Trophoblast cell (in vitro differentiated cells and primary cell): ENCODE measurements at regions not wholly inside any gene's neighbourhood (a gene's known extent, or its start where the extent isn't known, plus 50 kb on each side); places are given as distances from the start of the nearest gene placed in this dataset.
A peak's percentile ranks its signal among the peaks of the same experiment; 100 is the strongest.

Source experiments
- DNase-seq, 2 donors: peaks; one replicate each; pipeline ENCODE4 v3.0.0-alpha.2; 2016
- H2AFZ ChIP-seq: 2 replicates; pipeline ENCODE4 v1.6.1; 2013; ENCODE audit warnings: low read length, moderate library complexity, mild to moderate bottlenecking; ENCODE audit not compliant: insufficient read depth, poor library complexity
- H2AK5ac ChIP-seq: 2 replicates; pipeline ENCODE4 v1.6.1; 2013; ENCODE audit warnings: mild to moderate bottlenecking, low read length
- H2BK120ac ChIP-seq: 2 replicates; pipeline ENCODE4 v1.6.1; 2013; ENCODE audit warnings: low read length, mild to moderate bottlenecking, moderate library complexity; ENCODE audit not compliant: insufficient read depth, poor library complexity
- H2BK12ac ChIP-seq: 2 replicates; pipeline ENCODE4 v1.6.1; 2013; ENCODE audit warnings: mild to moderate bottlenecking, low read length, moderate library complexity
- H2BK5ac ChIP-seq: 2 replicates; pipeline ENCODE4 v1.6.1; 2013; ENCODE audit warnings: low read length, low read depth, moderate library complexity, mild to moderate bottlenecking; ENCODE audit not compliant: poor library complexity
- H3K14ac ChIP-seq: 2 replicates; pipeline ENCODE4 v1.6.1; 2013; ENCODE audit warnings: mild to moderate bottlenecking, low read length
- H3K18ac ChIP-seq: 2 replicates; pipeline ENCODE4 v1.6.1; 2013; ENCODE audit warnings: mild to moderate bottlenecking, low read length
- H3K23ac ChIP-seq: 2 replicates; pipeline ENCODE4 v1.6.1; 2013; ENCODE audit warnings: low read length
- H3K27ac ChIP-seq: 2 replicates; pipeline ENCODE4 v1.5.1; 2013; ENCODE audit warnings: low read depth, mild to moderate bottlenecking, inconsistent platforms, low read length, moderate library complexity
- H3K27me3 ChIP-seq: 2 replicates; pipeline ENCODE4 v1.6.1; 2013; ENCODE audit warnings: inconsistent platforms, mild to moderate bottlenecking, low read length, moderate library complexity; ENCODE audit not compliant: insufficient read depth
- H3K36me3 ChIP-seq, 2 experiments: 1 replicate in 1 of 2; 2 replicates in 1 of 2; pipeline ENCODE4 v1.6.1; 2013; ENCODE audit warnings: low read length in 2 of 2, mild to moderate bottlenecking in 2 of 2, moderate library complexity in 1 of 2; ENCODE audit not compliant: insufficient read depth in 2 of 2, control insufficient read depth in 1 of 2
- H3K4ac ChIP-seq: 2 replicates; pipeline ENCODE4 v1.6.1; 2013; ENCODE audit warnings: low read depth, mild to moderate bottlenecking, low read length, moderate library complexity
- H3K4me1 ChIP-seq, 2 experiments: 1 replicate in 1 of 2; 2 replicates in 1 of 2; pipeline ENCODE4 v1.6.1; 2013; ENCODE audit warnings: low read length in 2 of 2, mild to moderate bottlenecking in 2 of 2, moderate library complexity in 1 of 2; ENCODE audit not compliant: insufficient read depth in 2 of 2, control insufficient read depth in 1 of 2
- H3K4me2 ChIP-seq: 2 replicates; pipeline ENCODE4 v1.6.1; 2013; ENCODE audit warnings: inconsistent platforms, mild to moderate bottlenecking, low read length, moderate library complexity
- H3K4me3 ChIP-seq: 2 replicates; pipeline ENCODE4 v1.5.1; 2013; ENCODE audit warnings: mild to moderate bottlenecking, low read depth, low read length, inconsistent platforms
- H3K79me1 ChIP-seq: one replicate; pipeline ENCODE4 v1.6.1; 2013; ENCODE audit warnings: low read length
- H3K79me2 ChIP-seq: 2 replicates; pipeline ENCODE4 v1.6.1; 2013; ENCODE audit warnings: low read length, mild to moderate bottlenecking; ENCODE audit not compliant: control insufficient read depth, insufficient read depth, poor library complexity
- H3K9ac ChIP-seq: 2 replicates; pipeline ENCODE4 v1.6.1; 2013; ENCODE audit warnings: mild to moderate bottlenecking, low read length
- H3K9me3 ChIP-seq: 2 replicates; pipeline ENCODE4 v1.6.1; 2013; ENCODE audit warnings: low read depth, mild to moderate bottlenecking, control low read depth, inconsistent platforms, low read length; ENCODE audit not compliant: insufficient read depth
- H4K12ac ChIP-seq: 2 replicates; pipeline ENCODE4 v1.6.1; 2013; ENCODE audit warnings: low read depth, mild to moderate bottlenecking, low read length, moderate library complexity
- H4K8ac ChIP-seq: 2 replicates; pipeline ENCODE4 v1.6.1; 2013; ENCODE audit warnings: low read depth, mild to moderate bottlenecking, low read length, moderate library complexity
- H4K91ac ChIP-seq: one replicate; pipeline ENCODE4 v1.6.1; 2013; ENCODE audit warnings: low read depth, mild to moderate bottlenecking, low read length, moderate library complexity
- WGBS: extraction: QIAGEN DNeasy Blood & Tissue Kit; methylation state at CpG from one replicate; pipeline ENCODE4 v1.1.7; 2013; ENCODE audit warnings: missing lambda C conversion rate; ENCODE audit not compliant: insufficient read length, insufficient coverage; ENCODE audit errors: extremely low coverage; 5-methylcytosine and 5-hydroxymethylcytosine counted together

DNA sequence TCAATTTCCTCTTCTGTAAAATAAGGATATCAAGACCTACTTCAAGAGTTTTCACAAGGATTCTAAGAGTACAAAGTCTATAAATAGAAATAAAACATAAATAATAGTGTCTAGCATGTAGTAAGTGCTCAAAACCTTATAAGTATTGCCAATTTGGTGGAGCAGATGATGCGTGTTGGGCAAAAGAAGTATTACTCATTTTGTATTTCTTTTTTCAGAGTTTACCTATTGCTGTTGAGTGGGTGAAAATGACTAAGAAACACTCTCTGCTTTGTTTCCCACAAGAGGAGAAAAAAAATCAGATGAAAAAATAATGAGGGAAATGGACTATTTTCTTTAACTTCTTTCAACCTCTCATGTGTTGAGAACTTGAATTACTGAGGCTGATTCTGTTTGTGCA is 103.3 kb upstream of the KCNK2 start:
- WGBS, result no CpG with 5 or more reads among the region's 1 CpG
- Histone ChIP-seq H3K18ac (no peak overlapping the region), H3K4me3 (no peak overlapping the region), H3K4ac (no peak overlapping the region), H3K27ac (no peak overlapping the region), H3K27me3 (no peaks in the 10 kb centered on the region), H3K9ac (no peak overlapping the region), H3K4me2 (no peak overlapping the region), H2AK5ac (no peak overlapping the region), H3K79me1 (no peaks in the 10 kb centered on the region), H4K8ac (no peak overlapping the region), H2BK120ac (no peak overlapping the region), H3K9me3 (no peaks in the 10 kb centered on the region), H4K91ac (no peak overlapping the region), H3K4me1 (no peaks in the 10 kb centered on the region), H2AFZ (no peak overlapping the region), H4K12ac (no peak overlapping the region), H3K36me3 (no peaks in the 10 kb centered on the region), H3K79me2 (no peaks in the 10 kb centered on the region), H2BK5ac (no peak overlapping the region), H3K23ac (no peak overlapping the region), H2BK12ac (no peak overlapping the region), H3K14ac (no peak overlapping the region)
- DNase-seq, result no peak

- Histone ChIP-seq H2AK5ac (no peak overlapping the region), H4K12ac (no peak overlapping the region), H3K36me3 (no peaks in the 10 kb centered on the region), H3K23ac (no peak overlapping the region), H3K27me3 (no peaks in the 10 kb centered on the region), H3K9me3 (no peaks in the 10 kb centered on the region), H3K27ac (no peak overlapping the region), H2BK5ac (no peak overlapping the region), H3K4me1 (no peaks in the 10 kb centered on the region), H3K14ac (no peak overlapping the region), H3K4ac (no peak overlapping the region), H2AFZ (no peak overlapping the region), H2BK120ac (no peak overlapping the region), H4K91ac (no peak overlapping the region), H3K79me2 (no peaks in the 10 kb centered on the region), H3K4me3 (no peak overlapping the region), H3K9ac (no peak overlapping the region), H4K8ac (no peak overlapping the region), H3K18ac (no peak overlapping the region), H2BK12ac (no peak overlapping the region), H3K4me2 (no peak overlapping the region), H3K79me1 (no peaks in the 10 kb centered on the region)
- no peak for DNase-seq
- no CpG with 5 or more reads among the region's 7 CpGs for WGBS
These were observed 101.6 kb upstream of the KCNK2 start for GRCh38 chr1:214980921-214981320.

DNA sequence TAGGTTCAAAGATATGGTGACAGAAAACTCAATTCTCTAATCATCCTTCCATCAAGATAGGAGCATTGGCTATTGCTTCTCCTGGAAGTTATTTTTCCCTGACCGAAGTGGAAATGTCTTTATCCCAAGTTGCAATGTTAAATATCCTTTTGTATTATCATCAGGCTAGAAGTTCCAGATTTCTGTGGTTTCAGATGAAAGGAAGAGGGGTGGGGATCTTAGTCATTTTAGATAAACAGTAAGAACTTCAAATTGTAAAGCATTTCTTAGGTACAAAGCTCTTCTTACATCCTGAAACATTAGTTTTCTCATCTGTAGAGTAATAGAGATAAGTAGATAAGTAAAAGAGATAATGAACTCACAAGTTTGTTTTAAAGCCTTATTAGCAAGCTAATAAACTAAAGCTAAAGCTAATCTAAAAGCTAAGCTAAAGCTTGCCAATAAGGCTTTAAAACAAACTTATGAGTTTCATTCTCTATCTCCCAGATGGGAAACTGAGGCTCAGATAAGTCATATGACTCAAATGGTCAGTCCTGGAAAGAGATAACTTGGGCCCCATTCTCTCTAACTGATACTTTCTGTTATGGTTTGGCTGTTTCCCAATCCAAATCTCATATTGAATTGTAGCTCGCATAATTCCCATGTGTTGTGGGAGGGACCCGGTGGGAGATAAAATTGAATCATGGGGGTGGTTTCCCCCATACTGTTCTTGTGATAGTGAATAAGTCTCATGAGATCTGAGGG is 99.2 kb upstream of the KCNK2 start:
- Histone ChIP-seq H2BK120ac (no peak overlapping the region), H3K4me2 (no peak overlapping the region), H2BK5ac (no peak overlapping the region), H3K9me3 (no peaks in the 10 kb centered on the region), H3K4me1 (no peaks in the 10 kb centered on the region), H3K4ac (no peak overlapping the region), H2BK12ac (no peak overlapping the region), H3K27me3 (no peaks in the 10 kb centered on the region), H4K91ac (no peak overlapping the region), H3K14ac (no peak overlapping the region), H3K23ac (no peak overlapping the region), H3K9ac (no peak overlapping the region), H3K18ac (no peak overlapping the region), H3K36me3 (no peaks in the 10 kb centered on the region), H2AFZ (no peak overlapping the region), H3K27ac (no peak overlapping the region), H4K12ac (no peak overlapping the region), H2AK5ac (no peak overlapping the region), H3K79me2 (no peaks in the 10 kb centered on the region), H4K8ac (no peak overlapping the region), H3K4me3 (no peak overlapping the region), H3K79me1 (no peaks in the 10 kb centered on the region)
- no CpG with 5 or more reads among the region's 3 CpGs for WGBS
- DNase-seq, result peak in 1 of 2 donors; percentile 35

DNA sequence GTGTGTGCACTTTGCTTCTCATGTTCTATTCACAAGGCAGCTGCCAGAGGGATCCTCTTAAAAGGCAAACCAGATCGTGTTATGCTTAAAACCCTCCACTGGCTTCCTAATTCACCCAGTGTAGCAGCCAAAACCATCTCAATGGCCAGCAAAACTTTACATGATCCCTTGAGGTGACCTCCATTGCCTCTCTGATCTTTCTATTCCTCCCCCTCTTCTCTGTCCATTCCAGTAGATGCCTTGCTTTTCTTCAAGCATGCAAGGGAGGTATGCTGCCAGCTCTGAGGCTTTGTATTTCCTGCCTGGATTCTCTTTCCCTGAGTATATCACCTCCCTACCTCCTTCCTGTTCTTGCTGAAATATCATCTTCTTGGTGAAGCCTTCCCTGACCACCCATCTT is 93.2 kb upstream of the KCNK2 start:
- no peak overlapping the region for H4K12ac ChIP-seq
- H2BK12ac ChIP-seq, result no peak overlapping the region
- H2AK5ac ChIP-seq, result no peak overlapping the region
- no peaks in the 10 kb centered on the region for H3K79me2 ChIP-seq
- no peaks in the 10 kb centered on the region for H3K79me1 ChIP-seq
- H3K4me1 ChIP-seq, result no peaks in the 10 kb centered on the region
- H3K18ac ChIP-seq, result no peak overlapping the region
- no peak overlapping the region for H2BK5ac ChIP-seq
- H2AFZ ChIP-seq, result no peak overlapping the region
- no peaks in the 10 kb centered on the region for H3K27me3 ChIP-seq
- H3K27ac ChIP-seq, result no peak overlapping the region
- H3K4me2 ChIP-seq, result no peak overlapping the region
- H3K23ac ChIP-seq, result no peak overlapping the region
- no peak overlapping the region for H4K8ac ChIP-seq
- no peak overlapping the region for H4K91ac ChIP-seq
- H3K4ac ChIP-seq, result no peak overlapping the region
- no peak for DNase-seq
- H3K9me3 ChIP-seq, result no peaks in the 10 kb centered on the region
- no peak overlapping the region for H2BK120ac ChIP-seq
- no peak overlapping the region for H3K9ac ChIP-seq
- WGBS, result no CpG with 5 or more reads among the region's 1 CpG
- no peak overlapping the region for H3K14ac ChIP-seq
- H3K4me3 ChIP-seq, result no peak overlapping the region
- no peaks in the 10 kb centered on the region for H3K36me3 ChIP-seq
